ENCODE measurements at regions not wholly inside any gene's neighbourhood (a gene's known extent, or its start where the extent isn't known, plus 50 kb on each side); places are given as distances from the start of the nearest gene placed in this dataset.

DNA sequence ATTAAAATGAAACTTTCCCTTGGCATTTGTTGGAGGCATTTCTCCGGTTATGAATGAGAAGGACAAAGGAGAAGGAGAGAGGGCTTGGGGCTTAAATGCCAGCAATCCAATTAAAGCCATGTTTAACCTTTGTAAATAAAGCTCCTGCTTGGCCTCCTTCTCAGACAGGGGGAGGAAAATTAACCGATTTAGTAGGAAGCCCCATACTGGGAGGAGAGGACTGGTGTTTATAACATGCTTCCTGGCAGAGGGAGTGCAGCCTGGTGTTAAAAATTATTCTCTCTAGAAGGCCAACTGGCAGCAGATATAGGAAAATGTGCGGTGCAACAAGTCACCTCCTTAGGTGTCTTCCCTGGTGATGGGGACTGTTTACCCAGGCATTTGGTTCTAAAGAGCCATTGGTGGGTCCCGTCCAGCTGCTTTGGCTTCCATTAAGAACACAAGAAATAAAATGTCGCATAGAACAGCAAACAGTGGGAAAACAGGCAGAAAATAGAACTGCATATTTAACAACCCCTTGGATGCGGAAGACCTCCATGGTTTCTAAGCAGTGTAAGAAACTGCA is 846.5 kb downstream of the TYW1 start:
- CTCF ChIA-PET, result no interaction called here
- no TSS peak for BruUV-seq (replicated peaks)
- no peak overlapping the region for H3K9ac ChIP-seq (ENCODE audit: low read depth, low read length)
- no peak overlapping the region for H2AK5ac ChIP-seq (ENCODE audit: low read depth, low read length)
- no peaks in the 10 kb centered on the region for H3K4me1 ChIP-seq (ENCODE audit: control insufficient read depth, insufficient read depth, low read length)
- no peak overlapping the region for H2AFZ ChIP-seq (replicated peaks; ENCODE audit: low read length, poor library complexity)
- no peaks in the 10 kb centered on the region for H3K27me3 ChIP-seq (ENCODE audit: control insufficient read depth, insufficient read depth, low read length)
- no peak overlapping the region for H2BK120ac ChIP-seq (ENCODE audit: low read depth, low read length)
- no peaks in the 10 kb centered on the region for H3K9me1 ChIP-seq (ENCODE audit: insufficient read depth, low read length)
- H3K4me3 ChIP-seq (ENCODE audit: insufficient read depth, low read depth, low read length), result no peak overlapping the region
- intact Hi-C loops (cut with micrococcal nuclease), result no loop called here
- TF ChIP-seq MAFK (IDR thresholded peaks at IDR 0.05; ENCODE audit: low read depth, low read length), result no peak
- TF ChIP-seq, protein P1, sequence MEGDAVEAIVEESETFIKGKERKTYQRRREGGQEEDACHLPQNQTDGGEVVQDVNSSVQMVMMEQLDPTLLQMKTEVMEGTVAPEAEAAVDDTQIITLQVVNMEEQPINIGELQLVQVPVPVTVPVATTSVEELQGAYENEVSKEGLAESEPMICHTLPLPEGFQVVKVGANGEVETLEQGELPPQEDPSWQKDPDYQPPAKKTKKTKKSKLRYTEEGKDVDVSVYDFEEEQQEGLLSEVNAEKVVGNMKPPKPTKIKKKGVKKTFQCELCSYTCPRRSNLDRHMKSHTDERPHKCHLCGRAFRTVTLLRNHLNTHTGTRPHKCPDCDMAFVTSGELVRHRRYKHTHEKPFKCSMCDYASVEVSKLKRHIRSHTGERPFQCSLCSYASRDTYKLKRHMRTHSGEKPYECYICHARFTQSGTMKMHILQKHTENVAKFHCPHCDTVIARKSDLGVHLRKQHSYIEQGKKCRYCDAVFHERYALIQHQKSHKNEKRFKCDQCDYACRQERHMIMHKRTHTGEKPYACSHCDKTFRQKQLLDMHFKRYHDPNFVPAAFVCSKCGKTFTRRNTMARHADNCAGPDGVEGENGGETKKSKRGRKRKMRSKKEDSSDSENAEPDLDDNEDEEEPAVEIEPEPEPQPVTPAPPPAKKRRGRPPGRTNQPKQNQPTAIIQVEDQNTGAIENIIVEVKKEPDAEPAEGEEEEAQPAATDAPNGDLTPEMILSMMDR (conservative IDR thresholded peaks at IDR 0.05; ENCODE audit: low read depth, low read length), result no peak
- no peak for TF ChIP-seq CEBPB (IDR thresholded peaks at IDR 0.05; ENCODE audit: low read depth, low read length)
- TF ChIP-seq, protein P2, sequence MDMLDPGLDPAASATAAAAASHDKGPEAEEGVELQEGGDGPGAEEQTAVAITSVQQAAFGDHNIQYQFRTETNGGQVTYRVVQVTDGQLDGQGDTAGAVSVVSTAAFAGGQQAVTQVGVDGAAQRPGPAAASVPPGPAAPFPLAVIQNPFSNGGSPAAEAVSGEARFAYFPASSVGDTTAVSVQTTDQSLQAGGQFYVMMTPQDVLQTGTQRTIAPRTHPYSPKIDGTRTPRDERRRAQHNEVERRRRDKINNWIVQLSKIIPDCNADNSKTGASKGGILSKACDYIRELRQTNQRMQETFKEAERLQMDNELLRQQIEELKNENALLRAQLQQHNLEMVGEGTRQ (IDR thresholded peaks at IDR 0.05; ENCODE audit: low read depth, low read length), result no peak
- TF ChIP-seq BHLHE40 (IDR thresholded peaks at IDR 0.05; ENCODE audit: low read depth, low read length), result no peak
- TF ChIP-seq, protein P3, sequence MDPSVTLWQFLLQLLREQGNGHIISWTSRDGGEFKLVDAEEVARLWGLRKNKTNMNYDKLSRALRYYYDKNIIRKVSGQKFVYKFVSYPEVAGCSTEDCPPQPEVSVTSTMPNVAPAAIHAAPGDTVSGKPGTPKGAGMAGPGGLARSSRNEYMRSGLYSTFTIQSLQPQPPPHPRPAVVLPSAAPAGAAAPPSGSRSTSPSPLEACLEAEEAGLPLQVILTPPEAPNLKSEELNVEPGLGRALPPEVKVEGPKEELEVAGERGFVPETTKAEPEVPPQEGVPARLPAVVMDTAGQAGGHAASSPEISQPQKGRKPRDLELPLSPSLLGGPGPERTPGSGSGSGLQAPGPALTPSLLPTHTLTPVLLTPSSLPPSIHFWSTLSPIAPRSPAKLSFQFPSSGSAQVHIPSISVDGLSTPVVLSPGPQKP (IDR thresholded peaks at IDR 0.05; ENCODE audit: borderline replicate concordance, low read depth, low read length), result no peak
- no peak for TF ChIP-seq CHD1 (IDR thresholded peaks at IDR 0.05; ENCODE audit: low read depth, low read length)
- TF ChIP-seq RFX5 (IDR thresholded peaks at IDR 0.05; ENCODE audit: low read depth, low read length), result no peak
- no peak for TF ChIP-seq SMC3 (IDR thresholded peaks at IDR 0.05; ENCODE audit: low read depth, low read length)
- H2BK5ac ChIP-seq (ENCODE audit: low read depth, low read length, poor library complexity, severe bottlenecking), result no peak overlapping the region
- H3K4ac ChIP-seq (ENCODE audit: low read depth, low read length), result no peak overlapping the region
- H3K56ac ChIP-seq (ENCODE audit: extremely low read depth, insufficient read depth, low read length), result no peak overlapping the region
- DNase-seq, result no peak
- H3K9me3 ChIP-seq (ENCODE audit: control insufficient read depth, insufficient read depth, low read length), result peaks cover 10% of the 10 kb centered on the region
- in situ Hi-C loops (cut with MboI; ENCODE audit: low sequenced_read_pairs), result no loop called here
- no peak overlapping the region for H2BK15ac ChIP-seq (ENCODE audit: low read depth, low read length)
- dilution Hi-C loops (cut with HindIII; ENCODE audit: low sequenced_read_pairs, unreplicated experiment), result no loop called here
- H3K4me2 ChIP-seq (ENCODE audit: low read depth, low read length), result no peak overlapping the region
- no peak overlapping the region for H4K8ac ChIP-seq (ENCODE audit: low read depth in 2 of 2, low read length in 2 of 2)
- no peak overlapping the region for H2BK20ac ChIP-seq (ENCODE audit: low read depth, low read length)
- no peak overlapping the region for H3K18ac ChIP-seq (ENCODE audit: low read depth, low read length)
- POLR2A ChIA-PET (ENCODE audit: unreplicated experiment), result no interaction called here
- 100% methylated on average over 1 of the region's 6 CpGs; no CpG with 5 or more reads in 1 of the 2 experiments for WGBS, 2 experiments (ENCODE audit: extremely low coverage in 2 of 2, insufficient read length in 1 of 2)
- H3K79me1 ChIP-seq (ENCODE audit: low read depth in 1 of 2, low read length in 2 of 2), result no peaks in the 10 kb centered on the region
- no peak overlapping the region for H3K23ac ChIP-seq (ENCODE audit: low read depth, low read length)
- no peaks in the 10 kb centered on the region for H3K36me3 ChIP-seq (ENCODE audit: control insufficient read depth, insufficient read depth, low read length)
- H3K27ac ChIP-seq (ENCODE audit: insufficient read depth, low read length), result no peak overlapping the region
- H4K5ac ChIP-seq (ENCODE audit: low read depth, low read length), result no peak overlapping the region
- H4K91ac ChIP-seq (ENCODE audit: insufficient read depth, low read depth, low read length), result no peak overlapping the region
- ATAC-seq (ENCODE audit: low read depth), result no peak
- no peaks in the 10 kb centered on the region for H4K20me1 ChIP-seq (ENCODE audit: insufficient read depth, low read length)
- H3K14ac ChIP-seq (replicated peaks; ENCODE audit: low read depth, low read length), result no peak overlapping the region
- no peak overlapping the region for H2AK9ac ChIP-seq (replicated peaks; ENCODE audit: low read depth, low read length, poor library complexity)

All from IMR-90 (cell line).